Heart left ventricle (tissue), 16 donors: ENCODE measurements at regions not wholly inside any gene's neighbourhood (a gene's known extent, or its start where the extent isn't known, plus 50 kb on each side); places are given as distances from the start of the nearest gene placed in this dataset.

Source experiments
- ATAC-seq, 4 donors: fragments of 200-7000 bp; cut with Tn5 transposase; one replicate each; pipeline ENCODE4 v1.9.1; 2020 to 2022; ENCODE audit warnings: moderate library complexity in 4 of 4, mild to moderate bottlenecking in 3 of 4, moderate number of reproducible peaks in 1 of 4
- DNase-seq, 5 donors: peaks; one replicate each; pipeline ENCODE4 v3.0.0-alpha.2; 2020
- H3K27ac ChIP-seq, 12 donors: fragments of 200-600 bp; sonication (generic) in 4 of 12; one replicate each; pipeline versions ENCODE4 v1.5.0 to v1.8.0; 2016 to 2022; ENCODE audit warnings: mild to moderate bottlenecking in 2 of 12
- H3K27me3 ChIP-seq, 9 donors: fragments of 200-600 bp; sonication (generic) in 2 of 9; one replicate each; pipeline versions ENCODE4 v1.5.1 to v1.8.0; 2016 to 2022; ENCODE audit warnings: mild to moderate bottlenecking in 3 of 9
- H3K36me3 ChIP-seq, 9 donors: fragments of 200-600 bp; sonication (generic) in 2 of 9; one replicate each; pipeline versions ENCODE4 v1.5.0 to v1.8.0; 2018 to 2022; ENCODE audit warnings: mild to moderate bottlenecking in 2 of 9
- H3K4me1 ChIP-seq, 12 donors: fragments of 200-600 bp; sonication (generic) in 4 of 12; one replicate each; pipeline versions ENCODE4 v1.5.0 to v1.8.0; 2016 to 2022; ENCODE audit warnings: mild to moderate bottlenecking in 3 of 12
- H3K4me3 ChIP-seq, 12 donors: fragments of 200-600 bp; sonication (generic) in 4 of 12; one replicate each; pipeline versions ENCODE4 v1.5.0 to v1.8.0; 2017 to 2022; ENCODE audit warnings: mild to moderate bottlenecking in 9 of 12, moderate library complexity in 4 of 12
- H3K9me3 ChIP-seq, 12 donors: fragments of 200-600 bp; sonication (generic) in 4 of 12; one replicate each; pipeline versions ENCODE4 v1.5.0 to v1.8.0; 2016 to 2022; ENCODE audit warnings: mild to moderate bottlenecking in 1 of 12
- POLR2A ChIP-seq, 2 donors: fragments of 450-650 bp; IDR thresholded peaks; one replicate each; pipeline ENCODE4 v1.6.1; 2017; ENCODE audit warnings: antibody characterized with exemption in 2 of 2, mild to moderate bottlenecking in 2 of 2, moderate library complexity in 2 of 2
- WGBS, 4 donors: extraction: QIAGEN DNeasy Blood & Tissue Kit in 2 of 4; methylation state at CpG; one replicate each; pipeline versions ENCODE4 v1.1.5 to v1.1.7; 2013 to 2018; 5-methylcytosine and 5-hydroxymethylcytosine counted together
- intact Hi-C, 10 donors: fragments of 100-400 bp; cut with DNase I; formaldehyde crosslinking; loops; one replicate each; pipeline versions ENCODE4 v1.11.1 to v1.14.2; 2022
- TF ChIP-seq, protein P1 (sequence below), 12 donors: fragments of 200-600 bp; sonication (generic) in 4 of 12; IDR thresholded peaks; one replicate each; pipeline versions ENCODE4 v1.5.0 to v1.8.0; 2018 to 2022; ENCODE audit warnings: antibody characterized with exemption in 12 of 12, mild to moderate bottlenecking in 5 of 12
- donor health status: ischemic (EF 13 %, LVEDD 7.1; RV severe dilation, severe dysfunction).
- donor health status: healthy with polysubstance abuse.
- donor health status: DM: no; HTN: yes; CAD: no.
- donor health status: DM: no; HTN: no; CAD: no.
- donor health status: ischemic (EF 25% LVEDD 6.9; RV normal size, moderate dysfunction).
- donor health status: ischemic (EF 25% LVEDD 5.7; RV mildly dilated, moderate dysfunction).
- donor health status: healthy.
- donor health status: DM: yes; HTN: yes; CAD: no.
- donor health status: ischemic (EF 35%, LVEDD 5.7; RV mildly dilated, moderate dysfunction).
- donor health status: nonischemic (EF 11% LVEDD 7.7; RV severe dilation, severe dysfunction).
- donor health status: DM: yes; HTN: yes; CAD: no.
- donor health status: PGD.
- donor health status: ischemic (EF 29% LVEDD 5.4; RV normal size, mild dysfunction).
- donor health status: nonischemic (EF 23%, LVEDD 6.1; RV moderate dilation, normal function).

- no peaks in the 10 kb centered on the region for H3K9me3 ChIP-seq
- no peaks in the 10 kb centered on the region for H3K27me3 ChIP-seq
- ATAC-seq (no peak), DNase-seq (no peak)
- WGBS, 4 donors: 74 to 82% (median 80%) methylated on average over 15 of the region's 15 CpGs
- no peak overlapping the region for H3K27ac ChIP-seq
- no peaks in the 10 kb centered on the region for H3K36me3 ChIP-seq
- TF ChIP-seq POLR2A (IDR thresholded peaks at IDR 0.05): no peak
- TF ChIP-seq, protein P1, sequence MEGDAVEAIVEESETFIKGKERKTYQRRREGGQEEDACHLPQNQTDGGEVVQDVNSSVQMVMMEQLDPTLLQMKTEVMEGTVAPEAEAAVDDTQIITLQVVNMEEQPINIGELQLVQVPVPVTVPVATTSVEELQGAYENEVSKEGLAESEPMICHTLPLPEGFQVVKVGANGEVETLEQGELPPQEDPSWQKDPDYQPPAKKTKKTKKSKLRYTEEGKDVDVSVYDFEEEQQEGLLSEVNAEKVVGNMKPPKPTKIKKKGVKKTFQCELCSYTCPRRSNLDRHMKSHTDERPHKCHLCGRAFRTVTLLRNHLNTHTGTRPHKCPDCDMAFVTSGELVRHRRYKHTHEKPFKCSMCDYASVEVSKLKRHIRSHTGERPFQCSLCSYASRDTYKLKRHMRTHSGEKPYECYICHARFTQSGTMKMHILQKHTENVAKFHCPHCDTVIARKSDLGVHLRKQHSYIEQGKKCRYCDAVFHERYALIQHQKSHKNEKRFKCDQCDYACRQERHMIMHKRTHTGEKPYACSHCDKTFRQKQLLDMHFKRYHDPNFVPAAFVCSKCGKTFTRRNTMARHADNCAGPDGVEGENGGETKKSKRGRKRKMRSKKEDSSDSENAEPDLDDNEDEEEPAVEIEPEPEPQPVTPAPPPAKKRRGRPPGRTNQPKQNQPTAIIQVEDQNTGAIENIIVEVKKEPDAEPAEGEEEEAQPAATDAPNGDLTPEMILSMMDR (IDR thresholded peaks at IDR 0.05): no peak
- intact Hi-C loops: no loop called here
- H3K4me3 ChIP-seq: no peak overlapping the region
- H3K4me1 ChIP-seq: no peaks in the 10 kb centered on the region
Measured at GRCh38 chr5:96503501-96504236, 70.6 kb upstream of the PCSK1 start.

DNA sequence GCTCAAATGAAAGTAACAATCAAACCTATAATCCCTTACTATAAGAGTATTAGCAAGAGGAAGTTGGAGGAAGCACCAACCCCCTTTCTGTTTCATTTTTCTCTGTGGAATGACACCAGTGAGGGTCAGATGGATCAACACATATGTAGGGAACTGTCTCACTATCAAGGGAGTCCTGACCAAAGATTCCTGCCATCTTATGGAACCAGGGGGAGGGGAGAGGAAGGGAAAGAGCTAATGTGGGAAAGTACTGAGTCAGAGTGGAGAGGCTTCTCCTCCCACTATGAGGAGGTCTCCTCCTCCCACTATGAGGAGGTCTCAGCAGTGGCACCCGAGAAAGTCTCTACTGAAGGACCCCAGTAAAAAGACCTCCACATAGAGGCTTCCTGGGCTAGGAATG lies 73.3 kb upstream of the PCSK1 start:
- no peaks in the 10 kb centered on the region for H3K27me3 ChIP-seq
- H3K4me3 ChIP-seq: no peak overlapping the region
- no peaks in the 10 kb centered on the region for H3K9me3 ChIP-seq
- no peaks in the 10 kb centered on the region for H3K36me3 ChIP-seq
- no peak for TF ChIP-seq POLR2A (IDR thresholded peaks at IDR 0.05)
- H3K4me1 ChIP-seq: no peaks in the 10 kb centered on the region
- DNase-seq (no peak), ATAC-seq (no peak)
- H3K27ac ChIP-seq: no peak overlapping the region
- intact Hi-C loops: no loop called here
- WGBS, 4 donors: 45 to 91% (median 79%) methylated on average over 1 of the region's 1 CpG

DNA sequence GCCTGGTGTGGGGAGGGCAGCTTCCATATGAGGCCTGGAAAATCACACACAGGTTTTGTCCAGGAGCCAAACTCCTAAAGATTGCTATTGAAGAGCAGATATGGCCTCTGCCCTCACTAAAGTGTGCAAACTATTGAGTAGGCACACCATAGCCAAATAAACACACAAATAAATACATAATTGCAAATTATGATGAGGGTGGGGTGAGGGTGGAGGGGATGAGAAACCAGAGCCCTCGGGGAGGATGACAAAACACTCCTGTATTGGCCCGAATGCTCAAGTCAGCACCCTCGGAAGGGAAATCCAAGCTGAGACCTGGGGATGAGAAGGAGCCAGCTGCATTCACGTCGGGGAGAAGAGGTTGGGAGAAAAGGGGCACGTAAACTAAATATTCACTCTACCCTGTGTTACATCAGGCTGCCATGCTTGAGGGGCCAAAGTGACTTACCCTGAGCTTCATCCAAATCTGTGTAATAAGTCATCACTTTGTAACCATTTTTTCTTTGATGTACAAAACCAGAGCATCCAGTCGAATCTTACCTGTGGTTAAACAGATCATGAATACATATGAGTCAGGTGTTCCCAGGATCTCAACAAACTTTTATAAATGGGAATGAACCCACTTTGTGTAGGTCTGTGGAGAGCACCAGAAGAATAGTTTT lies 73.9 kb upstream of the PCSK1 start:
- intact Hi-C loops: no loop called here
- no peak for TF ChIP-seq POLR2A (IDR thresholded peaks at IDR 0.05)
- TF ChIP-seq, protein P1 (IDR thresholded peaks at IDR 0.05): no peak
- Histone ChIP-seq H3K4me1 (no peaks in the 10 kb centered on the region), H3K36me3 (no peaks in the 10 kb centered on the region), H3K4me3 (no peak overlapping the region), H3K27me3 (no peaks in the 10 kb centered on the region), H3K9me3 (no peaks in the 10 kb centered on the region), H3K27ac (no peak overlapping the region)
- DNase-seq: no peak
- 73 to 91% (median 85%) methylated on average over 7 of the region's 7 CpGs for WGBS, 4 donors
- ATAC-seq: no peak

- intact Hi-C loops: no loop called here
Measured at GRCh38 chr5:96509316-96509715, 76.3 kb upstream of the PCSK1 start.

More at GRCh38 chr5:96509316-96509715, 76.3 kb upstream of the PCSK1 start:
- Histone ChIP-seq H3K4me3 (no peak overlapping the region), H3K27me3 (no peaks in the 10 kb centered on the region), H3K27ac (no peak overlapping the region), H3K4me1 (no peaks in the 10 kb centered on the region), H3K9me3 (no peaks in the 10 kb centered on the region), H3K36me3 (no peaks in the 10 kb centered on the region)
- ATAC-seq (no peak), DNase-seq (no peak)
- no peak for TF ChIP-seq POLR2A (IDR thresholded peaks at IDR 0.05)
- TF ChIP-seq, protein P1 (IDR thresholded peaks at IDR 0.05): no peak
- WGBS, 4 donors: 0% methylated on average over 1 of the region's 1 CpG
